HG03378 (cell line): ENCODE measurements at regions not wholly inside any gene's neighbourhood (a gene's known extent, or its start where the extent isn't known, plus 50 kb on each side); places are given as distances from the start of the nearest gene placed in this dataset.

ENCODE experiments used
- ATAC-seq: cut with Tn5 transposase; IDR thresholded peaks from one replicate; pipeline ENCODE4 v1.9.1; 2021; ENCODE audit warnings: mild to moderate bottlenecking, moderate library complexity; ENCODE audit not compliant: unreplicated experiment

- ATAC-seq = no peak
Observed at GRCh38 chr22:47237890-47238480, 475.5 kb downstream of the TBC1D22A start.

GRCh38 chr22:47236718-47237117, 474.3 kb downstream of the TBC1D22A start:
- ATAC-seq = no peak

- ATAC-seq = no peak
Observed at GRCh38 chr22:47236161-47236560, 473.7 kb downstream of the TBC1D22A start.

- no peak for ATAC-seq
Observed at GRCh38 chr22:47233316-47234243, 471.1 kb downstream of the TBC1D22A start.

GRCh38 chr22:47232753-47233152, 470.3 kb downstream of the TBC1D22A start:
- ATAC-seq = no peak

- no peak for ATAC-seq
Observed at GRCh38 chr22:47232197-47232596, 469.7 kb downstream of the TBC1D22A start.

- no peak for ATAC-seq
Observed at GRCh38 chr22:47231759-47232158, 469.3 kb downstream of the TBC1D22A start.

- ATAC-seq = no peak
Observed at GRCh38 chr22:47230741-47231140, 468.3 kb downstream of the TBC1D22A start.

- ATAC-seq = no peak
Observed at GRCh38 chr22:47230251-47230650, 467.8 kb downstream of the TBC1D22A start.

- ATAC-seq = no peak
Observed at GRCh38 chr22:47228767-47229166, 466.3 kb downstream of the TBC1D22A start.

- ATAC-seq = no peak
Observed at GRCh38 chr22:47225931-47226633, 463.6 kb downstream of the TBC1D22A start.

GRCh38 chr22:47225080-47225930, 462.9 kb downstream of the TBC1D22A start:
- ATAC-seq = no peak
